ENCODE measurements at regions not wholly inside any gene's neighbourhood (a gene's known extent, or its start where the extent isn't known, plus 50 kb on each side); places are given as distances from the start of the nearest gene placed in this dataset.
A peak's percentile ranks its signal among the peaks of the same experiment; 100 is the strongest.

DNA sequence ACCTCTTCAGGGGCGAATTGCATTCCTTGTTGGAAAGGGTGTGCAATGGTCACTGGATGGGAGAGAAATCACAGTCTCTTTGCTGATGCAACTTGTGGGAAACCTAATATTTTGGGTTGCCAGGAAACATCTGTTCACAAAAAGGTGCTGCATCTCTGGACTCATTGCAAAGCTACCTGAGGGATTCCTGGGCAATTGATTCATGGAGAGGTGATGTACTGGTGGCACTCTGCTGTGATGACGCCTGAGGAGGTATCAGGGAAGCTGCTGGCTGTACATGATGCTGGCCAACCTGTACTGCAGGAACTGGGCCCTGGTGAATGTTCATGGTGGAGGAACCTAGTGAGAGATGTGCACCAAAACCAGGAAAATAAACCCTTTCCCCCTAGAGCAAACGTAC, 516.0 kb upstream of the SPHKAP start:
- DNase-seq, result no peak
- H3K36me3 ChIP-seq (replicated peaks; ENCODE audit: control insufficient read depth, insufficient read depth, low read length), result no peaks in the 10 kb centered on the region

DNA sequence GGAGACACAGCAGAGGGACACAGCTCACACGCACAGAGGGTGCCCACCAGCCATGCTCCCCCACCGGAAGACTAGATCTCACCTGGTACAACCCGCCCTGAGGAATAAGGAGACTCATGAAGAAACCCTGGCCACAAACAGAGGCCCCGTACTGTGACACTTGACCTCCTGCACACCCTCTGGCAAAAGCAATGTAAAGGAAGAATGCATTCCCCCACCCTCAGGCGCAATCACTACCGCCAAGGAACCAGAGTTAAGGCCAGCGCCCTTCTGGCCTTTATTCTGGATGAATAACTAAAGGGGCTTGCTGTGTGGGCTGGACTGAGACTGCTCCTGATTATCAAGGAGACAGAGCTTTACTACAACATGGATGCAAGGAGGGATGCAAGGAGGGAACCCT, 509.2 kb upstream of the SPHKAP start:
- H3K27me3 ChIP-seq (ENCODE audit: control insufficient read depth, insufficient read depth, low read length), result no peaks in the 10 kb centered on the region
- DNase-seq, result no peak
- H3K36me3 ChIP-seq (replicated peaks; ENCODE audit: control insufficient read depth, insufficient read depth, low read length), result no peaks in the 10 kb centered on the region
- no peak overlapping the region for H3K4me3 ChIP-seq (ENCODE audit: insufficient read depth, low read depth, low read length)

More for the DNA sequence above, 516.0 kb upstream of the SPHKAP start:
- H3K4me3 ChIP-seq (ENCODE audit: insufficient read depth, low read depth, low read length), result no peak overlapping the region
- no peaks in the 10 kb centered on the region for H3K27me3 ChIP-seq (ENCODE audit: control insufficient read depth, insufficient read depth, low read length)

DNA sequence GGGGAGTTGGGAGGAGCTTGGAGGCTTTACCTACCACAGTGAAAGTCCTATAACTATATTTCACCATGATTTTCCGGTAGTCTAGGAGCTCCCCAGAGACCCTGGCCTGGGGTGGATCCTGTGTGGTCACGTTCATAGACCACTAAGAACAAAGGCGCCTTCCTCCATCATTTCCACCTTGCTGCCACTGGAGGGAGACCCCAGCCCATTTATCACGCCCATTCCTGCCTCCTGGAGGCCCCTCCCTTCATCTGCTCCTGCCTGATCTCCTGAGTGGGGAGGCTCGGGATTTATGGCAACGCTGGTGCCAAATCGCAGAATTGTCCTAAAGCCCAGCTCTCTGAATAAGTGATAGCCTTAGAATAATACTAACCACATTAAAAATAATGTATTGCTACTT, 507.6 kb upstream of the SPHKAP start:
- H3K36me3 ChIP-seq (replicated peaks; ENCODE audit: control insufficient read depth, insufficient read depth, low read length), result no peaks in the 10 kb centered on the region
- H3K27me3 ChIP-seq (ENCODE audit: control insufficient read depth, insufficient read depth, low read length), result no peaks in the 10 kb centered on the region
- H3K4me3 ChIP-seq (ENCODE audit: insufficient read depth, low read depth, low read length), result no peak overlapping the region
- peak; percentile 39 for DNase-seq

DNA sequence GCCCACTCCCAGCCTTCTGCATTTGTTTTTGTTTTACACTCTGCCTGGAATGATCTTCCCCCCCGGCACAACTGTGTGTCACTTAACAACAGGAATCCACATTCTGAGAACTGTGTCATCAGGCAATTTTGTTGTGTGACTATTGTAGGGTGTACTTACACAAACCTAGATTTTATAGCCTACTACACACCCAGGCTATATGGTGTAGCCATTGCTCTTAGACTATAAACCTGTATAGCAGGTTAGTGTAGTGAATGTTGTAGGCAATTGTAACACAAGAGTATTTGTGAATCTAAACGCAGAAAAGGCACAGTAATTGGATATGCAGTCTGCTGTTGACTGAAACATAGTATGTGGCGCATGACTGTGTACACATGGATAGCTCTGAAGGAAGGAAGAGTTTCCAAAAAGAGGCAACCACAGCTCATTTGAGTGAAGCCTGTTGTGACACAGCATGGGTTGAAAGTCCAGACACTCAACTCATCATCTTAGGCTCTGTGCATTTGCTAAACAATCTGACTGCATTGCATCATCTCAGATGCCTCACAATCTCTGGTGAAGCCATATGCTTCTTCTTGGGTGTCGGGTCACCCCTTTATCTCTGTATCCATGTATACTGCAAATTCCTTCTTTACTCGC, 506.6 kb upstream of the SPHKAP start:
- H3K36me3 ChIP-seq (replicated peaks; ENCODE audit: control insufficient read depth, insufficient read depth, low read length), result no peaks in the 10 kb centered on the region
- DNase-seq, result no peak
- no peak overlapping the region for H3K4me3 ChIP-seq (ENCODE audit: insufficient read depth, low read depth, low read length)
- H3K27me3 ChIP-seq (ENCODE audit: control insufficient read depth, insufficient read depth, low read length), result no peaks in the 10 kb centered on the region

DNA sequence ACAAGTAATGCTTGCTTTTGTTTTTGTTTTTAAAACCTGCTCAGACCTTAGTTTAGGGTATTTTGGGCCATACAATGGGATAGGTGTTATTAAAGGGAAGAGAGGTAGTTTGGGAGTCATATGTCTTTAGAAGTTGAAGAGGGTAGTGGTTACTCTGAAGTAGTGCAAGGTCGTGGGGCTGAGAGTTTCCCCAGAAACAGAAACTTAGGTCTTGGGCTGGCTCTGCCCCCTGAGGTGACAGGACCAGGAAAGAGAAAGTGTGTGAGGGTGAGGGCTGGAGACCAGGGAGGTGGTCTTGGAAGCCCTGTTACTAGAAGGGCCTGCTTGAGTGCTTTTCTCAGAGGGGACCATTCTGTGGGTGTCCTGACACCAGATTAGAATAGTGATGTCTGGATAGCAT, 500.5 kb upstream of the SPHKAP start:
- Histone ChIP-seq H3K27me3 (ENCODE audit: control insufficient read depth, insufficient read depth, low read length) (no peaks in the 10 kb centered on the region), H3K4me3 (ENCODE audit: insufficient read depth, low read depth, low read length) (no peak overlapping the region), H3K36me3 (replicated peaks; ENCODE audit: control insufficient read depth, insufficient read depth, low read length) (no peaks in the 10 kb centered on the region)
- no peak for DNase-seq

DNA sequence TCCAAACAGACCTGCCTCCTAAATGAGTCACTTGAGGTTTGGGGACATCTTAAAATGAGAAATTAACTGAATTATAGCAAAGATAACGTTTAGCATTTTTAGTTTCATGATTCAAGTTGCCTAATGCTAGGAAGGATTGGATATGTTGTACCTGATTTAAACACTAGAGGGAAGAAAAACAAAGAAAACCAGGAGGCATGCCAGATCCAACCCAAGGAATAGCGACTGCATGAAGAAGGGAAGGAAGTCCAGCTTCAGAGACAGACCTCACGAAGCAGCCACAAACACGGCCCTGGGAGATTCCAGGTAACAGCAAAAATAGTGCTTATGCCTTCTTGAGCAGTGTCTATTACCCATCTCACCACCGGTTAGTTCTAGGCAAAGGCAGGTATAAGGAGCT, 499.9 kb upstream of the SPHKAP start:
- Histone ChIP-seq H3K4me3 (ENCODE audit: insufficient read depth, low read depth, low read length) (no peak overlapping the region), H3K36me3 (replicated peaks; ENCODE audit: control insufficient read depth, insufficient read depth, low read length) (no peaks in the 10 kb centered on the region), H3K27me3 (ENCODE audit: control insufficient read depth, insufficient read depth, low read length) (no peaks in the 10 kb centered on the region)
- DNase-seq, result peak; percentile 18

DNA sequence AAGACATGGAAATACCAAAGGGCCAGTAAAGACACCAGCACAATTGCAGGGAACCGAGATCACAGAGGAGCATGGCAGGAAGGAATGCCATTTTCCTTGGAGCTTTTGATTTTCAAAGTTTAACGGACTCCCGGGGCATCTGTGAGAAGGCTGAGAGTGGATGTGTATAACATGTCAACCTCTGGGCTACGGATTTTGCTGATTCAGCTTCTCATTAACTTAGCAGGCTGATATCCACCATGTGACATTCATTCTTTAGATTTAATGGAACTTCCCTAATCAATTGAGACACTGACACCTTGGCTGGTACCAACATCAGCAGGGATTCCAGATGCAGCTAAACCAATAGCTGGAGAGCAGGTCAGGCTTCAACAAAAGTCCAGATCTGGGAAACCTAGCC, 496.6 kb upstream of the SPHKAP start:
- no peak overlapping the region for H3K4me3 ChIP-seq (ENCODE audit: insufficient read depth, low read depth, low read length)
- no peaks in the 10 kb centered on the region for H3K36me3 ChIP-seq (replicated peaks; ENCODE audit: control insufficient read depth, insufficient read depth, low read length)
- no peaks in the 10 kb centered on the region for H3K27me3 ChIP-seq (ENCODE audit: control insufficient read depth, insufficient read depth, low read length)
- no peak for DNase-seq

DNA sequence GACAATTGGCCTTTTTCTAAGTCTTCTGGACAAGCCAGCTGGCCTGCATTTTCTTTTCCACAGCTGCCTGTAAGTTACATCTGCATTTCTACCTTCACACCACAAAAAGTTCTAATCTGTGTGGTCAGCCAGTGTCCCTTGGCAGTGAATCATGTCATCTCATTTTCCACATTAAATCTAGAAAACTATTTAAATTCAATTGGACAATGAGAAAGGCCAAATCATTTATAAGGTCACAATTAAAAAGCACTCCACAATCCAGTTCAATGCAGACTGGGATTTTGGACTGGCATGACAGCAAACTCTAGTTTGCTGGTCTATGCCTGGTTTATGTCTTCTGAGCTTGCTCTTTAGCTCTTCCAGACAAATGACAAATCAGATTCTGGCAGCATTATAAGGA, 494.2 kb upstream of the SPHKAP start:
- Histone ChIP-seq H3K27me3 (ENCODE audit: control insufficient read depth, insufficient read depth, low read length) (no peaks in the 10 kb centered on the region), H3K4me3 (ENCODE audit: insufficient read depth, low read depth, low read length) (no peak overlapping the region), H3K36me3 (replicated peaks; ENCODE audit: control insufficient read depth, insufficient read depth, low read length) (no peaks in the 10 kb centered on the region)
- DNase-seq, result no peak

DNA sequence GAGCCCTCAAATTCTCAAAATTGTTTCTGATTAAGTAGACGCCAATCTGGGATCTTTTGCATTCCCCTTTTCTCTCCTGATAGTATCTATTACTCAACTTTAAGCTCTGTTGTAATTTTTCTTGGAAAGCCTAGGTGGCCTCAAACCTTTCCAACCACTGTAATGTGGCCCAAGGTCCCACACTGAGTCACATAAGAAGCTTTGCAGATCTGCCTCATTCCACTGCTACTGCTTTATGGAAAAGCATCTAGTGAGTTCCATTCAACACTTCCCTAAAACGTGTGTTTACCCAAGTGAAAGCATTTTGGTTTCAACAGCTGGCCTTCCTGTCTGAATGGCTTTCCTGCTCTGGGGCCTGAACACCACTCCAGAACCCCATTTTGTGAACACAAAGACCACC, 493.6 kb upstream of the SPHKAP start:
- DNase-seq, result no peak
- no peaks in the 10 kb centered on the region for H3K36me3 ChIP-seq (replicated peaks; ENCODE audit: control insufficient read depth, insufficient read depth, low read length)

DNA sequence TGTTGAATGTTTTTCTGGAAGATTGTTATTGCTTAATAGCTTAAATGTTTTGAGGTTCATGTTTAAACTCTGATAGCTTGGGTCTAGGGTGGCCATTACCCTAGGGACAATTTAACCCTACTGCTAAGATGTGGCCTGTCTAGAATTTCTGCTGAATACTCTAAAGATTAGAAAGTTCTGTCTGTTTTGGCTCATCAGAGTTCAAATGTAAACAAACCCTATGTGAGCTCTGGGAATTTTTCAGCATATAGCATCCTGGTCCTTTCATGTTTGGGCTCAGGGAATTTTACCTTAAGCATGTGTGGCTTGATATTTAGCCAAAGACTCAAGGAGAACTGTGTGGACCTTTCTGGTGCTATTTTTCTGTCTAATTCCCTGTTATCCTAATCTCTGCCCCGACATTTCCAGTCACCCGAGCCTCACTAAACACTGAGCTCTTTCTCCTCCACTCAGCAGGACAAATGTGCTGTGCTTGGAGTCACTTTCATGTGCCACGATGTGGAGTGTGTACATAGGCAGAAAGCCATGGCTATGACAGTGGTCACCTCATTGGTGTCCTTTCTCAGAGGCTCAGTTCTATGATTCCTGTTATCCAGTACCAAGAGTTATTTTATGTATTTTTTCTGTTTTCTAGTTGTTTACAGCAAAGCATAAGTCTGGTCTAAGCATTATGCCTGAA, 492.5 kb upstream of the SPHKAP start:
- no peak for DNase-seq
- Histone ChIP-seq H3K36me3 (replicated peaks; ENCODE audit: control insufficient read depth, insufficient read depth, low read length) (no peaks in the 10 kb centered on the region), H3K27me3 (ENCODE audit: control insufficient read depth, insufficient read depth, low read length) (no peaks in the 10 kb centered on the region), H3K4me3 (ENCODE audit: insufficient read depth, low read depth, low read length) (no peak overlapping the region)

More for the DNA sequence above, 493.6 kb upstream of the SPHKAP start:
- Histone ChIP-seq H3K27me3 (ENCODE audit: control insufficient read depth, insufficient read depth, low read length) (no peaks in the 10 kb centered on the region), H3K4me3 (ENCODE audit: insufficient read depth, low read depth, low read length) (no peak overlapping the region)

DNA sequence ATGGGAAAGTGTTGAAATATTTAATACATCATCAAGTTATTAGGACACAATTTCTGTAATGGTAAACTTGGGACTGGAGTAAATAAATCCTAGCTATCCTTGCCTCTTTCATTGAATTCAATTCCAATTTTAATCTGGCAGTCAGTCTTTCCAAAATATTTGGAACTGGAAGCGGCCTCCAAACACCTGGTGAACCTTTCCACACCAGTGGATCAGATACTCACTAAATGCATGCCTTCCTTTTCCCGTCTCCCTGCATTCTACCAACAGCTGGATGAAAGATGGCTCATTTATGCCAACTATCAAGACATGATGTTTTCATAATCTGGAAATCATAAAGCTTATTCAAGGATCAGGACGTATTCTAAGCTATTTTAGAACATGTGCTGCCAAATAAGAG, 488.2 kb upstream of the SPHKAP start:
- Histone ChIP-seq H3K36me3 (replicated peaks; ENCODE audit: control insufficient read depth, insufficient read depth, low read length) (no peaks in the 10 kb centered on the region), H3K27me3 (ENCODE audit: control insufficient read depth, insufficient read depth, low read length) (no peaks in the 10 kb centered on the region), H3K4me3 (ENCODE audit: insufficient read depth, low read depth, low read length) (no peak overlapping the region)
- DNase-seq, result no peak

DNA sequence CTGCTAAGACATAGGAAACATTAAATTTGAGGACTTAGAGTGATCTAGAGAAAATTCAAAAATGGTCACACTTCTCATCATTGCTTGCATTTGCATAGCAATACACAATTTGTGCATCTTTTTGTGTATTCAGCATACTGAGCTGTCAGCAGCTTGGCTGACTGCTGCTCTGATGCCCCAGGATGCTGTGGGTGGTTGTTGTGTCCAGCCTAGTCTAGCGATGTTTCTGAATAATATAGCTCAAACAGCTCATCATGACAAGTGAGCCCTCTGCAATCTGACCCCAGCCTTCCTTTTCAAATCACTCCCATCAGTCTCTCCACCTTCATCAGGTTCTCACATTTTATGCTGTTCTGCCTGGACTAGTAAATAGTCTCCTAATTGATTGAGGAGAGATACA, 483.7 kb upstream of the SPHKAP start:
- no peaks in the 10 kb centered on the region for H3K36me3 ChIP-seq (replicated peaks; ENCODE audit: control insufficient read depth, insufficient read depth, low read length)
- DNase-seq, result no peak
- H3K27me3 ChIP-seq (ENCODE audit: control insufficient read depth, insufficient read depth, low read length), result no peaks in the 10 kb centered on the region
- no peak overlapping the region for H3K4me3 ChIP-seq (ENCODE audit: insufficient read depth, low read depth, low read length)

DNA sequence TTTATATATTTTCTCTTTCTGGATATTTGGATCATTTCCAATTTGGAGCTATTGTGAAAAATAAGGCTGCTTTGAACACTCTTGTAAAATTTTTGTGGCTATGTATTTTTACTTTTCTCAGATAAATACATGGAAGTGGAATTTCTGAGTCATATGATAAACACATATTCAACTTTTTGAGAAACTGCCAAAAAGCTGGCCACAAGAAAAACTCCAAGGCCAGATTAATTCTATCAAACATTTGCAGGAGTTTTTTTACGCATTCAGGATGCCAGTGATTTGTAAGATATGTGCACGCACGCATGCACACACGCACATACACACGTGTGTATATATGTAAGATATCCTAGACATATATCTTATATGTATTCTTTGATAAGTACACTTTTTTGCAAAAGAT, 477.5 kb upstream of the SPHKAP start:
- Histone ChIP-seq H3K27me3 (ENCODE audit: control insufficient read depth, insufficient read depth, low read length) (no peaks in the 10 kb centered on the region), H3K4me3 (ENCODE audit: insufficient read depth, low read depth, low read length) (no peak overlapping the region), H3K36me3 (replicated peaks; ENCODE audit: control insufficient read depth, insufficient read depth, low read length) (no peaks in the 10 kb centered on the region)
- DNase-seq, result no peak

DNA sequence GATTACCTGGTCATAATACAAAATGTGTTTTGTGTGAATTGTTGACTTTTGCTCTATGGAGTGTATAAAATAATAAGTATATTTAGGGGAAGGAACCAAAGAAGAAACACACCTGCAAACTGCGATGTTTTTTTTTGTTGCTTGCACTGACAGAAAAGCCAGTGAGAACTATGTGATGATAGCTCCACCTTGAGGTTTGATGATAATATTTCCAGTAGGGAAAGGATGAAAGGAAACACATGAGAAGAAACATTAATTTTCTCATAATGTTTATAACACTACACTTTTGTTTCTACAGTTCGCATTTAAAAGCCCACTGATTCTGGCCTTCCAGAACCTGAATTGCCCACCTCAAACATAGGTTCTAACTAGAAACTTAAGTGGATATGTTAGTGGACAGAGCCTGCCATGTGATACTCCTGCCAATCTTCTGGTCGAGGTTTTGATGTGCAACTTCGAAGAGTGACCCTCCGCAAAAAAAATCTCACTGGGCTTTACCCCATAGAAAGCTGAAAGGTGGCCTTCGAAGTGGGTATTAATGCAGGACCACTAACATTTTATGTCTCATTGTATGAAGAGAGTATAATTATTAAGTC, 476.4 kb upstream of the SPHKAP start:
- no peak overlapping the region for H3K4me3 ChIP-seq (ENCODE audit: insufficient read depth, low read depth, low read length)
- DNase-seq, result peak; percentile 6

DNA sequence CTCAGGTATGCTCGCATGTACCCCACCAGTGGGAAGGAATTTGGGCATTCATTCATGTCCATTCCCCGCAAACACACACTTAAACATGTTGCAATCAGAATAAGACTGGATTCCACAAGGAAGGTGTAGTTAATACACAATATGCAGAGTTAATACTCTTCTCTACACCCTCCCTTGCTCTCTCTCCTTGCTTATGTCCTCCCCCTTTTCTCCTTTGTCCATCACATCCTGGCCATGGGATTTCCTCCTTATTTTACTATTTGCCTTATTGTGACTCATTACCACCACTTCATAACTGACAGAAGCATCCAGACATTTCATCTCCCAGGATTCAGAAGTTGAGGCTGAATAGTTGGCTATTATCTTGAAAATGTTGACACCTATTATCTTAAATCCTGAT, 473.8 kb upstream of the SPHKAP start:
- no peak for DNase-seq
- no peak overlapping the region for H3K4me3 ChIP-seq (ENCODE audit: insufficient read depth, low read depth, low read length)
- H3K36me3 ChIP-seq (replicated peaks; ENCODE audit: control insufficient read depth, insufficient read depth, low read length), result no peaks in the 10 kb centered on the region
- H3K27me3 ChIP-seq (ENCODE audit: control insufficient read depth, insufficient read depth, low read length), result no peaks in the 10 kb centered on the region

More for the DNA sequence above, 476.4 kb upstream of the SPHKAP start:
- no peaks in the 10 kb centered on the region for H3K36me3 ChIP-seq (replicated peaks; ENCODE audit: control insufficient read depth, insufficient read depth, low read length)
- H3K27me3 ChIP-seq (ENCODE audit: control insufficient read depth, insufficient read depth, low read length), result no peaks in the 10 kb centered on the region

Data from H7 (cell line).